OCI-LY3 (cell line): ENCODE measurements at regions not wholly inside any gene's neighbourhood (a gene's known extent, or its start where the extent isn't known, plus 50 kb on each side); places are given as distances from the start of the nearest gene placed in this dataset.

Experiments
- H2AFZ ChIP-seq: fragments of 200-600, 300-600 bp; shearing (Covaris generic); 2 replicates; pipeline ENCODE4 v1.6.0; 2014; ENCODE audit warnings: antibody characterized with exemption, low read depth, low read length
- H3K27ac ChIP-seq: fragments of 200-600, 300-600 bp; sonication (generic); 2 replicates; pipeline ENCODE4 v1.5.1; 2014; ENCODE audit warnings: mild to moderate bottlenecking, low read length, moderate library complexity, mixed read lengths
- H3K27me3 ChIP-seq: fragments of 200-600, 300-600 bp; sonication (generic); 2 replicates; pipeline ENCODE4 v1.6.1; 2014; ENCODE audit warnings: low read depth, low read length, mixed read lengths
- H3K36me3 ChIP-seq: fragments of 200-600, 300-600 bp; sonication (generic); replicated peaks from 2 replicates; pipeline ENCODE3; 2014; ENCODE audit warnings: low read depth, low read length, mixed read lengths
- H3K4me1 ChIP-seq: fragments of 300-600, 200-600 bp; sonication (generic); 2 replicates; pipeline ENCODE4 v1.6.1; 2014; ENCODE audit warnings: low read length, mixed read lengths
- H3K4me2 ChIP-seq: fragments of 200-600, 300-600 bp; sonication (generic); 2 replicates; pipeline ENCODE4 v1.6.1; 2014; ENCODE audit warnings: low read length, mixed read lengths
- H3K4me3 ChIP-seq: fragments of 300-600, 200-600 bp; sonication (generic); 2 replicates; pipeline ENCODE4 v1.5.1; 2014; ENCODE audit warnings: antibody characterized with exemption, mild to moderate bottlenecking, low read length, moderate library complexity
- H3K79me2 ChIP-seq: fragments of 300-600, 200-600 bp; shearing (Covaris generic); 2 replicates; pipeline ENCODE4 v1.6.1; 2014; ENCODE audit warnings: mild to moderate bottlenecking, low read length, mixed read lengths
- H3K9ac ChIP-seq: fragments of 300-600, 200-600 bp; shearing (Covaris generic); 2 replicates; pipeline ENCODE4 v1.6.0; 2014; ENCODE audit warnings: mild to moderate bottlenecking, low read length, moderate library complexity
- H3K9me3 ChIP-seq: fragments of 200-600, 300-600 bp; shearing (Covaris generic); 2 replicates; pipeline ENCODE4 v1.6.1; 2014; ENCODE audit warnings: low read length, mixed read lengths; ENCODE audit not compliant: insufficient read depth
- H4K20me1 ChIP-seq: fragments of 200-600, 300-600 bp; sonication (generic); 2 replicates; pipeline ENCODE4 v1.6.1; 2016; ENCODE audit warnings: low read length, mixed read lengths; ENCODE audit not compliant: insufficient read depth
- EZH2phosphoT487 ChIP-seq: fragments of 200-600 bp; shearing (Covaris generic); IDR thresholded peaks from 2 replicates; pipeline ENCODE4 v1.6.1; 2018; ENCODE audit warnings: antibody characterized with exemption, mixed run types, low read depth
- TF ChIP-seq, protein P1 (sequence below): fragments of 200-600, 300-600 bp; sonication (generic); IDR thresholded peaks from 2 replicates; pipeline ENCODE4 v1.5.1; 2014; ENCODE audit warnings: antibody characterized with exemption, low read length, low read depth

DNA sequence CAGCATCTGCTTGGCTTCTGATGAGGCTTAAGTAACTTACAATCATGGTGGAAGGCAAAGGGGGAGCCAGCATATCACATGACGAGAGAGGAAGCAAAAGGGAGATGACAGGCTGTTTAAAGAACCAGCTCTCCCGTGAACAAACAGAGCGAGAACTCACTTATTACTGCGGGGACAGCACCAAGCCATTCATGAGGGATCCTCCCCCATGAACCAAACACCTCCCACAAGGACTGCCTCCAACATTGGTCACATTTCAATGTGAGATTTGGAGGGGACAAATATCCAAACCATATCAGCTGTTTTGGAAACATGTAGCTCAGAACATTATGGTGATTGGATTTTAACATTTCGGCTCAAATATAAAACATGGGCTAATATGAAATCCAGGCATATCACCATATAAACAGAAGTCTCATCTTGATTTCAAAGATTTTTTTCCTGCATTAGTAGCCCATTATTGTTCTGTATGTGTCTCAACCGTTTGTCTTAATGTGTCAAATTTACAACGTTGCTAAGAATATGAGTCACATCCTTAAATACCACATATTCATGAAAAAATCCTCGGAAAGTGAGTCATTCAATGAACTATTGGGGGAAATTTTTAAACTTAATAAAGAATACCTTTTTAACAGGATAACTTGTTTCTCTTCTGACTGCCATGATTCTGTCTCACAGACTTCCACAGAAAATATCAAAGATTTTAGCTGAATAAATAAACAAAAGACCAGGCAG lies 894.3 kb downstream of the TFAP2A start:
- Histone ChIP-seq H3K9ac (no peak overlapping the region; the same call in 1 of the 2 replicates), H4K20me1 (no peaks in the 10 kb centered on the region), H3K4me3 (peak overlapping the region; percentile 37; the same call in 1 of the 2 replicates), H3K36me3 (no peaks in the 10 kb centered on the region), H3K79me2 (no peaks in the 10 kb centered on the region), H3K4me2 (peak overlapping the region; percentile 53), H2AFZ (peak overlapping the region; percentile 34; the same call in 1 of the 2 replicates), H3K4me1 (peaks cover 30% of the 10 kb centered on the region), H3K9me3 (no peaks in the 10 kb centered on the region), H3K27me3 (no peaks in the 10 kb centered on the region), H3K27ac (peak overlapping the region; percentile 82)
- TF ChIP-seq, protein P1, sequence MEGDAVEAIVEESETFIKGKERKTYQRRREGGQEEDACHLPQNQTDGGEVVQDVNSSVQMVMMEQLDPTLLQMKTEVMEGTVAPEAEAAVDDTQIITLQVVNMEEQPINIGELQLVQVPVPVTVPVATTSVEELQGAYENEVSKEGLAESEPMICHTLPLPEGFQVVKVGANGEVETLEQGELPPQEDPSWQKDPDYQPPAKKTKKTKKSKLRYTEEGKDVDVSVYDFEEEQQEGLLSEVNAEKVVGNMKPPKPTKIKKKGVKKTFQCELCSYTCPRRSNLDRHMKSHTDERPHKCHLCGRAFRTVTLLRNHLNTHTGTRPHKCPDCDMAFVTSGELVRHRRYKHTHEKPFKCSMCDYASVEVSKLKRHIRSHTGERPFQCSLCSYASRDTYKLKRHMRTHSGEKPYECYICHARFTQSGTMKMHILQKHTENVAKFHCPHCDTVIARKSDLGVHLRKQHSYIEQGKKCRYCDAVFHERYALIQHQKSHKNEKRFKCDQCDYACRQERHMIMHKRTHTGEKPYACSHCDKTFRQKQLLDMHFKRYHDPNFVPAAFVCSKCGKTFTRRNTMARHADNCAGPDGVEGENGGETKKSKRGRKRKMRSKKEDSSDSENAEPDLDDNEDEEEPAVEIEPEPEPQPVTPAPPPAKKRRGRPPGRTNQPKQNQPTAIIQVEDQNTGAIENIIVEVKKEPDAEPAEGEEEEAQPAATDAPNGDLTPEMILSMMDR: no peak
- TF ChIP-seq EZH2phosphoT487: no peak

DNA sequence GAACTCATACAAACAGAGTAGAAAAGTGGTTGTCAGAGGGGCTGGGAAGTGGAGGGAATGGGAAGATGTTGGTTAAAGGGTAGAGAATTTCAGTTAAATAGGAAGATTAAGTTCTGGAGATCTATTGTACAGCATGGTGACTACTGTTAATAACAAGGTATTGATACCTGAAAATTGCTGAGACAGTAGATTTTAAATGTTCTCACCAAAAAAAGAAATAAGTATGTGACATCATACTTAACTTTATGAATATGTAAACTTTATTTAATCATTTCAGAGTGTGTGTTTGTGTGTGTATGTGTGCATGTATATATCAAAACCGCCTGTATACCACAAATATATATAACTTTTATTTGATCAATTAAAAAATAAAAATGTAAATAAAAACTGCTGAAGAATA lies 896.4 kb downstream of the TFAP2A start:
- no peaks in the 10 kb centered on the region for H3K36me3 ChIP-seq
- TF ChIP-seq, protein P1: no peak
- no peak for TF ChIP-seq EZH2phosphoT487
- no peak overlapping the region for H3K27ac ChIP-seq
- H4K20me1 ChIP-seq: no peaks in the 10 kb centered on the region
- no peak overlapping the region for H2AFZ ChIP-seq
- no peaks in the 10 kb centered on the region for H3K79me2 ChIP-seq
- H3K9me3 ChIP-seq: no peaks in the 10 kb centered on the region
- no peaks in the 10 kb centered on the region for H3K27me3 ChIP-seq
- no peak overlapping the region for H3K4me2 ChIP-seq
- H3K4me1 ChIP-seq: peaks cover 30% of the 10 kb centered on the region
- no peak overlapping the region for H3K9ac ChIP-seq
- no peak overlapping the region for H3K4me3 ChIP-seq

DNA sequence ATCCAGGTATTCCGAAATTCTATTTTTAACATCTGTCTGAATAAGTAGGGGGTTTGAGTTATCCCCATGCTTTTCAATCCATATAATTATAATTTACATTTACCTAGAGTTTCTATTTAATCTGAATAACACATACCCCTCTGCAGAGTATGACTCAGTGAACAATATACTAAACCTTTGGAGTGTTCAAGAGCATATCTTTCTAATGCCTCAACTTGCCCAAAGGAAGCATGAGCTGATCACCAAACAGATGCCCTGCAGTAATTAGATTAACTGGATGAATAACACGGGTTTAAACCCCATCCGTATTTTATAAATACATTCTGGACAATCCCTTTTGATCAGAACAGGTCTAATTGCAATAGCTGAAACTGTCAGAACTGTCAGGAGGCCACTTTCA lies 897.1 kb downstream of the TFAP2A start:
- Histone ChIP-seq H3K4me2 (no peak overlapping the region), H3K36me3 (no peaks in the 10 kb centered on the region), H3K27ac (no peak overlapping the region), H2AFZ (no peak overlapping the region), H3K79me2 (no peaks in the 10 kb centered on the region), H3K9me3 (no peaks in the 10 kb centered on the region), H4K20me1 (no peaks in the 10 kb centered on the region), H3K9ac (no peak overlapping the region), H3K4me3 (no peak overlapping the region), H3K27me3 (no peaks in the 10 kb centered on the region), H3K4me1 (peaks cover 30% of the 10 kb centered on the region)
- TF ChIP-seq, protein P1: no peak
- no peak for TF ChIP-seq EZH2phosphoT487

DNA sequence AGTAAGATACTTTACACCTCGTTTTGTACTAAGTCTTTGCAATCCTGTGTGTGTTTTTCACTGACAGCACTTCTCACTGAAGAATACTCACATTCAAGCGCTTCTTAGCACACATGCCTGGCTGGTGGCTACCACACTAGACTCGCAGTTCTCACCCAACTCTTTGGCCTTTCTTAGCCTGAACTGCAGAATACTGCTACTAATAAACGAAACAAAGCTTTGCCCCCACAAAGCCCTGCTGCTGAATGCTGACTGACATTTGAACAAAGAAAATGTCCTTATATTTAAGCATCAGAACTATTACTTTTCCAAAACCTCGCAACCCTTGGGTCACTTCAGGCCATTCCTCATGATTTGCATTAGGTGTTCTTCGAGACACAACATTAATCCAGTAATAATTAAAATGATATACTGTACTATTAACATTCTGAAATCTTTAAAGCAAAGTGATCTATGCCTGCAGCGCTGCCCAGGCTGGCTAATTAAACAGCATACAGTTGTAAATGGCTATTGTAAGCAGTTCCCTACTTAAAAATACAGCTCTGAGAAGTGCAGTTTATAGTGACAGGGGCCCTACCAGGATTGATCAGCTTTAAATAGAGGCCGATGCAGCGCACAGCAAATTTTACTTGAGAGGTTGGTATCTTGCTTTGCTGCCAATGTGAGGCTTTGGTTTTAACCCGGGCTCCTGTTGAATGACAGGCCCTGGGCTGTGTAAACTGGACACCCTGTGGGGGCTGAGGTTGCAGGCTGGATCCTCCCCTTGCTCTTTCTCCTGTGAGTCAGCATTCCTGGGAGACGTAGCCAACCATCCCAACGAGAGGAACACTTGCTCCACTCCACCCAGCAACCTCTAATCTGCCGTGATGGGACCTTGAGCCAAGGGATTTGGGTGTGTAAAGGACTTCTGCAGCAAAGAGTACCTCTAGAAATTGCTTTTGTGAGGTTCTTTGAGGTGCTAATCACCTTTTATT lies 899.0 kb downstream of the TFAP2A start:
- Histone ChIP-seq H3K4me3 (no peak overlapping the region), H3K9ac (no peak overlapping the region), H3K36me3 (no peaks in the 10 kb centered on the region), H3K9me3 (no peaks in the 10 kb centered on the region), H3K4me2 (no peak overlapping the region), H4K20me1 (no peaks in the 10 kb centered on the region), H3K79me2 (no peaks in the 10 kb centered on the region), H3K4me1 (peaks cover 20% of the 10 kb centered on the region), H3K27ac (no peak overlapping the region), H3K27me3 (no peaks in the 10 kb centered on the region), H2AFZ (no peak overlapping the region)
- no peak for TF ChIP-seq EZH2phosphoT487
- TF ChIP-seq, protein P1: no peak
